ENCODE measurements at regions not wholly inside any gene's neighbourhood (a gene's known extent, or its start where the extent isn't known, plus 50 kb on each side); places are given as distances from the start of the nearest gene placed in this dataset.

DNA sequence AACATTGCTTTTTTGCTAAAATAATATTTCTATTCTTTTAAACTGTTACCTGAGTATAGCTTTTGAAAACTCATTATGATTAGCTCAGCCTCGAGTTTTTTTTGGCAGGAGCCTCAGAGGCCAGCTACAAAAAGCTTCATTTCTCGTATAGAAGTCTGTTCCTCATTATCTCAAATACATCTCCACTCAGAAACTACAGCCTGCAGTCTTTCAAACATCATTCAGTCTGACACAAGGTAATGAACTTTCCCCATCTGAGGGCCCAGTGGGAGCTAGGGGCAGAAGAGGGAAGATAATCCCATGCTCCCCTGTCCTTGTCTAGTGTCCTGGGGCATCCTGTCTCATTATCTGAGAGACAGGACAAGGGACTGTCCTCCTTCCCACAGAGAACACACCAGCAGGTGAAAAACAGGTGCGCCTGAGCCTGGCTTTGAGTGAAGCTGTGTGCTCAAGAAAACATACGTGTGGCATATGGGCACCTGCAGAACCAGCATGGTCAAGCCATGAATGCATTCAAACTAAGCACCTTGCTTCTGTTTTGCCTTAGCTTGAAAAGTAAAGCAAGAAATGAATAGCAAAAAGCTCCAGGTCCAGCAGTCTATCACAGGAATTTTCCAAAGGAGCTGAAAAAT, 247.5 kb downstream of the MREG start:
- no peak for DNase-seq

- DNase-seq = no peak
These were observed 248.8 kb downstream of the MREG start for GRCh38 chr2:215764441-215765048.

- DNase-seq = no peak
These were observed 252.8 kb downstream of the MREG start for GRCh38 chr2:215760557-215760956.

DNA sequence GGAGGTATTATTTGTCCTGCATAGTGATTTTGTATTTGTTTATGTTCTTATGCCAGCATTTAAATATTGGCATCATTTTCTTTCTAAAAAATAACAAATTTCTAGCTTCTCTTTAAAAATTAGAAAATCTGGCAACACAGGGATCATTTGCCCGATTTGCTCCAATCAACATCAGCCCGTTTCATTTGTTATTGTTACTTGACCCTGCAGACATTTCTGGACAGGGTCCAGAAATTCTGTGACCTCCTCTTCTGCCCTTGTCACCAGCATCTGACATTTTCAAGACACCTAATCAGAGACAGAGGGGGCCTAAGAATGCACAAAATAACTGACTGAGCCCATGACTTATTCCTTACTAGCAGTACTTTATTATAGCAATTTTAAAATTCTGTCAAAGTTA, 253.3 kb downstream of the MREG start:
- DNase-seq = no peak

DNA sequence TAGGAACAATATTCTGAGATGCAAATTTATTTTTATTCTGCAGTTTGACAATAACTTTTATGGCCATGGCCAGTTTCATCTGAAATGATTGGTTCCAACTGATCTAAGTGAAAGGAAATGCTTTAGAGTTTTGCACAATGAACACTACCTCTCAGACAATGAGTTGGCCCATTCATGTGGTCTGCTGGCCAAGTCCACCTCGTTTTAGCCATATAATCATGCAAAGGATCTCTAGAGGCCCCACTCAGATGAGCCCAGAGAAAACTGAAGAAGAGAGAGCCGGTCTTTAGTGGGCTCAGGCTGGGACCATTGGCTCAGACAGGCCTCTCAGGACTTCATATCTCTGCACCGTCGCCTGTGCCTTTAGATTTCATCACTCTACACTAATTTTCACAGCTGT, 254.7 kb downstream of the MREG start:
- no peak for DNase-seq

DNA sequence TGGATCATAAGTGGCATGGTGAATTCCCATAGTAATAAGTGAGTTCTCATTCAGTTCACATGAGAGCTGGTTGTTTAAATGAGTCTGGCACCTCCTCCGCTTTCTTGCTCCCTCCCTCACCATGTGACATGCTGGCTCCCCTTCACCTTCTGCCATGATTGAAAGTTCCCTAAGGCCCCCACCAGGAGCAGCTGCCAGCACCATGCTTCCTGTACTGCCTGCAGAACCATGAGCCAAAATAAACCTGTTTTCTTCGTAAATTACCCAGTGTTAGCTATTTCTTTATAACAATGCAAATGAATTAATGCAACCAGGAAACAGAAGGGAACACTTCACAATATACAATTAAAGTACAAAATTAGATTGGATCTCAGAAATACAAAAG, 257.0 kb downstream of the MREG start:
- DNase-seq = no peak

- no peak for DNase-seq
These were observed 257.6 kb downstream of the MREG start for GRCh38 chr2:215755641-215756345.

DNA sequence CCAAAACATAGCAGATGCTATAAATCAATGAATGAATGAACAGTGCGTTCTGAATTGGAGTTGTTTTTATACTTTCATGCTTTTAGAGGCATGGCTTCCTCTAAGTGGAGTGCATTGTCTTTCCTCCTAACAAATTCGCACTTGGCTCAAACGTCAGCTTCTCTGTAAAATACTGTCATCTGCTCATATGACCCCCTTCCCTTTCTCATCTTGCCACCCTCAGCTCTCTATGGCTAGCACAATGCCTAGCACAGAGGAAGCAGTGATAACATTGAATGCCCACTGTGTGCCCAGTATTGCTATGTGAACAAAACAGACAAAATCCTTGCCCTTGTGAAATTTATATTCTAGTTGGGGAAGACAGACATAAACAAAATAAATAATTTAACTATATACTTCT, 258.8 kb downstream of the MREG start:
- no peak for DNase-seq

DNA sequence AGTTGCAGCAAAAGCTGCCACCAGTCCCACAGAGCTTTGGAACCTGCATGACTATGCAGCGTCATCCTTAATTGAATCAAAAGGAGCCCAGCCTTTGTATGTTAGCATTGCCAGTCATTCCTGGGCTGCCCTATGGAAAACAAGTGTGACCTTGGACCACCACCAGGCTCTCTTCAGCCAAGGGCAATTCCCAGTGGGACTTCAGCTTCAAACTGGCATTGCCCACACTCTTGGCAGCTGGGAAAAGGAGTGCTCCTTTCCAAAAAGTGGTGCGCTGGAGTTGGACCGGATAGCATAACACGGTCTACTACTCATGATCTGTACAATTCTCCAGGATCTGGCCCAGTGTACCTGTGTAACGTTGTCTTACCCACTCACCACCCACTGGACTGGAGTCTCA, 259.5 kb downstream of the MREG start:
- no peak for DNase-seq

- no peak for DNase-seq
These were observed 260.4 kb downstream of the MREG start for GRCh38 chr2:215752991-215753390.

- no peak for DNase-seq
These were observed 260.9 kb downstream of the MREG start for GRCh38 chr2:215752436-215752835.

GRCh38 chr2:215751911-215752272, 261.5 kb downstream of the MREG start:
- DNase-seq = no peak

GRCh38 chr2:215751200-215751910, 262.0 kb downstream of the MREG start:
- DNase-seq = no peak

DNA sequence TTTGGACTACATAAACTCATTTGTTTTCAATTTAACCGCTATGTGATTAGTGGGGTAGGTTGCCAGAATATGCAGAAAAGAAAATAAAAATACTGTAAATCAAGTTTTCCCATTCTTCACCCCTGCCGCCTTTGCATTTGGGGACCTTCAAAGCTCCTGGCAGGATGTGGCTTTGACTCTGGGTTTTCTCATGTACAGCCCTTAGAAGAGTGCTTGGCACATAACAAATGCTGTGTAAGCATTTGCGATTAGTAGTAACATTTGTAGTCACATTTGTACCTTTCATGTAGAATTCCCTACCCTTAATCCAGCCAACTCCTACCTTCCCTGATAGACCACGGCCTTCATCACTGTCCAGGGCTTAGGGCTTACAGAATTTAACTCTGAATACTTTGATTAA, 262.6 kb downstream of the MREG start:
- no peak for DNase-seq

- DNase-seq = no peak
These were observed 264.0 kb downstream of the MREG start for GRCh38 chr2:215749092-215749957.

GRCh38 chr2:215748446-215748845, 264.9 kb downstream of the MREG start:
- DNase-seq = no peak

DNA sequence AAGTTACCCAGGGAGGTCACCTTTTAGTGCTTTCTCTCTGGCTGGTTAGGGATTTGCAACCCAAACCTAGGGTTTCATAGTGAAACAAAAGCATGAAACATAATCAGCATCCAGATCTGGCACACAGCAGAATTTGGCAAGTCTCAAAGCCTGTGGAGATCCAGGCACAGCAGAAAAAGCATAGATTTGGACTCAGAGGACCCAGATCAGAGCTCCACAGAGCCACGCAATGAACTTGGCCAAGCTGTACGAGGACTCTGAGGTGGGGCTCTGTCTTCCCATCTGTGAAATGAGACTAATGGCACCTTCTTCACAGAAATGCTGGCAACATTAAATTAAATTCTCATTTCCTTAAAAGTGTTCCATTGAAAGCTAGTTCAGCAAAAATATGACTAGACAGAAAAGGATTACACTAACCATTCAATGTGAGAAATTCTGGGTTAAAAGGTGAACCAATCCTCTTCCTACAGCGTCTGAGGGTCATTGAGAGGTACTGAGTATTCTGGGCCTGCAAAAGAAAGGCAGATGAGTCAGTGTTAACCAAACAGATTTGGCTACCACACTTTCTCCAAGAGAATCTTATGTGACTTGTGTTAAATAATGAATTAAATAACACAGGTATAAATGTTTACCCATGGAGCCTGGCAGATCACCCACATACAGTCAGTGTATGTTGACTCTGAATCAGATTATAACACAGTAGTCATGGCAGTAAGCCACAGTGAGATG, 266.3 kb downstream of the MREG start:
- no peak for DNase-seq

- DNase-seq = no peak
These were observed 267.0 kb downstream of the MREG start for GRCh38 chr2:215746226-215746886.

DNA sequence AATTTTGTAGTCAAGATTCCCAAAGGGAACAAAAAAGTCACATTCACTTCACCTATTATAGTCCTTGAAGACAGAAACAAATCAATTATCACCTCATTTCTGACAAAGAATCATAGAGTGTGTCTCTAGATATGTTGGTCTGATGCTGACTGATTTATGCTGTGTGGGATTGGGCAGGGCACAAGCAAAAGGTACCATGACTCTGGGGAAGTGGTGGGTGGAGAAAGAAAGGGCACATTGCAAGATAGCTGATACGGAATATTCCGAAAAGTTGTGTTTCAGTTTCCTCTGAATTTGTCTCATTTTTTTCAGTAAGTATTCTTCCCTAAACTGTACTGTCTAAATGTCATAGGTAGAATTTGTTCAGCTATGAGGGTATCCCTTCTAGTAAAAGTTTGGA, 268.0 kb downstream of the MREG start:
- DNase-seq = no peak

DNA sequence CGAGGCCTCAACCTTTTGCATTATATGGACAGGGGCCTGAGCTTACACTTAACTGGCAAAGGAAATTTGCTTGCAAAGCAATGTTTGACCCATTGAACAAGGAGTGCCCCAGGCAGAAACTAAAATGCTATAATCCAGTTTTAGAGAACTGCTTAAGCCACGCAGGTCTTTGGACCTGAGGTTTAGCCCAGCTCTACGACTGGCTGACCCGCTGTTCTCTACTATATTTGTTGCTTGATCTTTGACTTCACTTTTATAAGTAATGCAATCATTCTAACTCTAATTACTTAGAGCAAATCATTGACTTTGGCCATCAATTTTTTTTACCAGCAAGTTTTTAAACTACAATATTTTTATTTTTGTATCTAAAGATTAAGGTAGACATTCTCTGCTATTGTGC, 268.8 kb downstream of the MREG start:
- no peak for DNase-seq

DNA sequence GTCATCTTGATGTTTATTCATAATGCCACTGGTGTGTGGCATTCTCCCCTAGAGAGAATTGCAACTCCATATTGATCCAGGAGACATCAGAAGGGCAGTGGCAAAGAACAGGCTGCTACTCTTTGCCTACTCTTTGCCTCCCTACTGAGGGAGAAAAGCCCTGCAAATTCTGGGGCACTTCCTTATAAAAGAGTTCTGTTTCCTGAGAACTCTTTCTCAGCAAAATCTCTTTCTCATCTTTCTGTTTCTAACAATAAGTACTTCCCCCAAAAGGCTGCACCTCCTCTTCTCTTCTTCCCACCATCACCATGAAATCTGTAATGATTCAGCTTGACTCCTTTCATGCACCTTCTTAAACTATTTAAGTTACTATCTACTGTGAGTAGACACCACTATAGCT, 270.3 kb downstream of the MREG start:
- DNase-seq = no peak

DNA sequence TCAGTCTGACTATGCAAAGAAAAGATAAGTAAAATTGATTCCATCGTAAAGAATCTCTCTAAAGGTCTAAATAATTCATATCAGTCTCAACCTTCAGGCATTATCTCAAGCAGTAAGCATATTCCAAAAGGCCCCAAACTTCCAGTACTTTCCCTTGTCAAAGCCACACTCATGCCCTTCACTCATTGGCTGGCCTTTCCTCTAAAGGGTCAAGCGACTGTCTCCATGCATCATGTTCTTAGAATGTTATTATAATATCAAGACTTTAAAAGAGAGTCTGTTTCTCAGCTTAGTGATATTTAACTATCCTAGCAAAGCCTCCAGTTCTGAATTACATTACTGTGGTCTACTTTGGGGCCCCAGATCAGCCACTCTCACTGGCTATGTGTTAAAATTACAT, 271.3 kb downstream of the MREG start:
- DNase-seq = no peak

All from NCI-H1048 (cell line).